ENCODE measurements at regions not wholly inside any gene's neighbourhood (a gene's known extent, or its start where the extent isn't known, plus 50 kb on each side); places are given as distances from the start of the nearest gene placed in this dataset.
"Not testable (repeated sequence)": the region's sequence is repeated elsewhere in the genome, so short reads cannot be mapped to it uniquely, and the experiment has no call there.

DNA sequence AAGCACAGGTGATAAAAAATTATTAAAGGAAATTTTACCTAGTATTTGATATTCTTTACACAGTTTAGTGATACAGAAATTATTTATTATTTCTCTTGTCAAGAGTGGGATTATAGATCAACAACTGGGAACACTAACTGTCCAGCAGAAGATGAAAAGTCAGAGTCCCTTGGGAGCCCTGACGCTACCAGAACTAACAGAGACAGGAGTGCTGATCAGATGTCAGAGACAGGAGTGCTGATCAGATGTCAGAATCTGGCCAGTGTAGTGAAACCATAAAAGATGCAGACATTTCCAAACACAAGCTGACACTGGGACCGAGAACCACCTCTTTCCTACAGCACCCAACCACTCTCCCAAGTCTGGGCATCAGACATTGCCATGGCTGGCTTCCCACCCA, 828.2 kb downstream of the TNS3 start:
- Histone ChIP-seq H3K27me3 (ENCODE audit: insufficient read depth, low read length) (no peaks in the 10 kb centered on the region), H3K36me3 (ENCODE audit: insufficient read depth, low read length) (no peaks in the 10 kb centered on the region), H3K4me1 (ENCODE audit: insufficient read depth, low read length) (no peaks in the 10 kb centered on the region), H3K27ac (ENCODE audit: low read depth, low read length) (no peak overlapping the region), H3K4me3 (ENCODE audit: low read length in 2 of 2) (no peak overlapping the region), H3K9me3 (ENCODE audit: control insufficient read depth in 1 of 2, low read length in 2 of 2) (no peaks in the 10 kb centered on the region)
- no peaks in the 10 kb centered on the region for H3K4me1 Mint-ChIP-seq
- ChIA-PET CTCF (ENCODE audit: partially characterized antibody) (no interaction called here), POLR2A (ENCODE audit: partially characterized antibody) (no interaction called here)
- no peak for DNase-seq
- intact Hi-C loops (cut with micrococcal nuclease) = no loop called here
- H3K9me3 Mint-ChIP-seq = peaks cover under 1 to 16% (median 6%) of the 10 kb centered on the region in 8 donors
- no peaks in the 10 kb centered on the region for H3K36me3 Mint-ChIP-seq
- H3K27ac Mint-ChIP-seq = no peak overlapping the region
- H3K4me3 Mint-ChIP-seq = no peak overlapping the region
- H3K27me3 Mint-ChIP-seq = no peaks in the 10 kb centered on the region

DNA sequence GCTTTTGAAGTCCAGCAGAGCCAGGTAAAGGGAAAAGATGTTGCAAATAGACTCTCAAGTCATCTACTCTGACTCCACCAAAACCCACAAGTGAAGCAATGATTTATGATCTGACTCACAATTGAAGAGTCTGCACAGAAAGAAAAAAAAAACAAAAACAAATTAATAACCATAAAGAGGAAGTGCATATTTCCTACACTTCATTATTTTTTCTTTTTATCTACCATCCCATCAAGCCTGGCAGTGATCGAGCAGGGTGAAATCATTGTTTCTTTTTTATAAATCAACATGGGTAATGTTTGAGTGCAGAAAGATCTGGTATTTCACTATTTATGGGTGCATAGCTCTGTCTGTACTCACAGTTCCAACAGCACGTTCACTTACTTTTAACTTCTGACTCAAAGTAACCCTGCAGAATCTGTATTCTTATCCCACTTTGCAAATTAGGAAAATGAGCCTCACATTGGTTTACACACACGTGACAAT, 829.0 kb downstream of the TNS3 start:
- Mint-ChIP-seq H3K36me3 (no peaks in the 10 kb centered on the region), H3K4me1 (no peaks in the 10 kb centered on the region), H3K27me3 (no peaks in the 10 kb centered on the region), H3K9me3 (peaks cover 3 to 16% (median 8%) of the 10 kb centered on the region in 8 donors), H3K27ac (no peak overlapping the region), H3K4me3 (no peak overlapping the region)
- Histone ChIP-seq H3K4me1 (ENCODE audit: insufficient read depth, low read length) (no peaks in the 10 kb centered on the region), H3K27ac (ENCODE audit: low read depth, low read length) (no peak overlapping the region), H3K27me3 (ENCODE audit: insufficient read depth, low read length) (no peaks in the 10 kb centered on the region), H3K9me3 (ENCODE audit: control insufficient read depth in 1 of 2, low read length in 2 of 2) (no peaks in the 10 kb centered on the region), H3K36me3 (ENCODE audit: insufficient read depth, low read length) (no peaks in the 10 kb centered on the region), H3K4me3 (ENCODE audit: low read length in 2 of 2) (no peak overlapping the region)
- POLR2A ChIA-PET (ENCODE audit: partially characterized antibody) = no interaction called here
- CTCF ChIA-PET (ENCODE audit: partially characterized antibody) = no interaction called here
- intact Hi-C loops (cut with micrococcal nuclease) = no loop called here
- no peak for DNase-seq

DNA sequence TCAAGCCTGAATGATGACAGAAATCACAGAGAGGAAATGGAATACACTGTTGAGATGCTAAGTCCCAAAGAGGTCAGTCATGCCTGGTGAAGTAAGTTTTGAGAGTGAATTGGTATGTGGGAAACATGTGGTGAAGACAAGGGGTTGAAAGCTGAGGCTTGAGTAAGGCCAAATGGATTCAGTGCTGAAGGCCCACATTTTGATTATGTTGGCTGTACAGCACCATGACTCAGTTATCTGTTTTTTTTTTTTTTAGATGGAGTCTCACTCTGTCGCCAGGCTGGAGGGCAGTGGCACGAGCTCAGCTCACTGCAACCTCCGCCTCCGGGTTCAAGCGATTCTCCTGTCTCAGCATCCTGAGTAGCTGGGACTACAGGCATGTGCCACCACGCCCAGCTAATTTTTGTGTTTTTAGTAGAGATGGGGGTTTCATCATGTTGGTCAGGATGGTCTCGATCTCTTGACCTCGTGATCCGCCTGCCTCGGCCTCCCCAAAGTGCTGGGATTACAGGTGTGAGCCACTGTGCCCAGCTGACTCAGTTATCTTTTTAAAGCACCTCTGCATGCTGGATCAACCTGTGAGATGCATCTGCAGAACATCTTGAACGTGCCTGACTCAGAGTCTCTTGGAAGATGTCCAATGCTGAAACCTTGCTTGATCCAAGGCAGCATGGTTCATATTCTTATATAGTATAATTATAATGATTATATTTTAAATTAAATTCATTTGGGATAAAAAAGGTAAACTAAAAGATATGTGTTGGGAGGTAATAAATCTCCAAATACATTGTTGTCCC, 829.8 kb downstream of the TNS3 start:
- H3K4me3 ChIP-seq (ENCODE audit: low read length in 2 of 2); H3K9me3 ChIP-seq (ENCODE audit: control insufficient read depth in 1 of 2, low read length in 2 of 2); POLR2A ChIA-PET (ENCODE audit: partially characterized antibody); intact Hi-C loops (cut with micrococcal nuclease); H3K4me3 Mint-ChIP-seq; CTCF ChIA-PET (ENCODE audit: partially characterized antibody); H3K36me3 Mint-ChIP-seq; H3K27me3 ChIP-seq (ENCODE audit: insufficient read depth, low read length); H3K27ac Mint-ChIP-seq; H3K4me1 ChIP-seq (ENCODE audit: insufficient read depth, low read length); H3K4me1 Mint-ChIP-seq; DNase-seq; H3K27me3 Mint-ChIP-seq; H3K36me3 ChIP-seq (ENCODE audit: insufficient read depth, low read length); H3K27ac ChIP-seq (ENCODE audit: low read depth, low read length): not testable (repeated sequence)
- H3K9me3 Mint-ChIP-seq = peaks cover 3 to 16% (median 8%) of the 10 kb centered on the region in 8 donors

DNA sequence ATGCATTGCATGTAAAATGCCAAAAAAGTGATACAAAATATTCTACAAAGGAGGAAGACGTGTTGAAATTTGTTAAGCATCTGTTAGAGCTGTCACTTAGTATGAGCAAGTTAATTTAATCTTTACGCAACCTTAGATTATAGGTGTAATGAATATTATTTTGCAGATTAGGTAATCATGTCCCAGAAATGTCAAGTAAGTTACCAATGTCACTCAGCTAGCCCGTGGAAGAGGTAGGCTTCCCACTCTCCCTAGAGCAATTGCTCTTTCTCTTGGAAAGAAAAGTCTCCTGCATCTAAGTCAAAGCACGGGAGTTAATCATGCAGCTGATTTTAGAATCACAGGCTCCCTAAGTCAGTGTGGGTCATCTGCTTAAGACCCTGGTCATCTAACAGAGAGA, 830.4 kb upstream of the IGFBP3 start:
- Histone ChIP-seq H3K4me3 (ENCODE audit: low read length in 2 of 2) (no peak overlapping the region), H3K4me1 (ENCODE audit: insufficient read depth, low read length) (no peaks in the 10 kb centered on the region), H3K36me3 (ENCODE audit: insufficient read depth, low read length) (no peaks in the 10 kb centered on the region), H3K27me3 (ENCODE audit: insufficient read depth, low read length) (no peaks in the 10 kb centered on the region), H3K9me3 (ENCODE audit: control insufficient read depth in 1 of 2, low read length in 2 of 2) (no peaks in the 10 kb centered on the region), H3K27ac (ENCODE audit: low read depth, low read length) (no peak overlapping the region)
- Mint-ChIP-seq H3K4me1 (no peaks in the 10 kb centered on the region), H3K36me3 (no peaks in the 10 kb centered on the region), H3K4me3 (no peak overlapping the region), H3K27me3 (no peaks in the 10 kb centered on the region), H3K9me3 (peaks cover 3 to 16% (median 9%) of the 10 kb centered on the region in 8 donors), H3K27ac (no peak overlapping the region)
- CTCF ChIA-PET (ENCODE audit: partially characterized antibody) = no interaction called here
- intact Hi-C loops (cut with micrococcal nuclease) = no loop called here
- no peak for DNase-seq
- POLR2A ChIA-PET (ENCODE audit: partially characterized antibody) = no interaction called here

DNA sequence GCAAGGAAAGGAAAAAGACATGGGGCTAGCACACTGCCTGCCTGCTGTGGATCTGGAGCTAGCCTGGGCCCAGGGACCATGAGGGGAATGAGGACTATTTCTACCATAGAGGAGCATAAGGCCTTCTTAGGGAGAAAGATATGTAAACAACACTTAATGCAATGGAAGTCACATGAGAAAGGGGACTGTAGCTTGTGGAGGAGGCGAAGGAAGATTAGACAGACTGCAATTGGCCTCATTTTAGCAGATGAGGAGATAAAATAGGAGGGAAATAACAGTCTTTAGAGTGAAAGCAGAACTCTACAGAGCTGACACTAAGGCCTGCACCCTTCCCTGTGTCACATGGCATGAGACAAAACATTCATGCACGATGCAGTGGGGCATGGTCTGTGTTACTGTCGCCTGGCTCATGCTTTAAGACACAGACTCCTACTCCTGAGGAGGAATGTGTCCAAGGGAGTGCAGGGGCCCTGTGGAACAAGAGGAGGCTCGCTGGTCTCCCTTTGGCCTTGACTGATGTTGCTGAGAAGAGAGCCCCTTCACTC, 829.3 kb upstream of the IGFBP3 start:
- intact Hi-C loops (cut with micrococcal nuclease) = no loop called here
- H3K27ac Mint-ChIP-seq = no peak overlapping the region
- H3K36me3 Mint-ChIP-seq = no peaks in the 10 kb centered on the region
- no peak overlapping the region for H3K27ac ChIP-seq (ENCODE audit: low read depth, low read length)
- H3K36me3 ChIP-seq (ENCODE audit: insufficient read depth, low read length) = no peaks in the 10 kb centered on the region
- H3K4me3 ChIP-seq (ENCODE audit: low read length in 2 of 2) = no peak overlapping the region
- H3K9me3 ChIP-seq (ENCODE audit: control insufficient read depth in 1 of 2, low read length in 2 of 2) = no peaks in the 10 kb centered on the region
- no peaks in the 10 kb centered on the region for H3K27me3 Mint-ChIP-seq
- no peaks in the 10 kb centered on the region for H3K27me3 ChIP-seq (ENCODE audit: insufficient read depth, low read length)
- H3K4me1 ChIP-seq (ENCODE audit: insufficient read depth, low read length) = no peaks in the 10 kb centered on the region
- peaks cover 3 to 16% (median 10%) of the 10 kb centered on the region in 8 donors for H3K9me3 Mint-ChIP-seq
- no peak overlapping the region for H3K4me3 Mint-ChIP-seq
- DNase-seq = no peak
- CTCF ChIA-PET (ENCODE audit: partially characterized antibody) = no interaction called here
- POLR2A ChIA-PET (ENCODE audit: partially characterized antibody) = no interaction called here
- no peaks in the 10 kb centered on the region for H3K4me1 Mint-ChIP-seq

DNA sequence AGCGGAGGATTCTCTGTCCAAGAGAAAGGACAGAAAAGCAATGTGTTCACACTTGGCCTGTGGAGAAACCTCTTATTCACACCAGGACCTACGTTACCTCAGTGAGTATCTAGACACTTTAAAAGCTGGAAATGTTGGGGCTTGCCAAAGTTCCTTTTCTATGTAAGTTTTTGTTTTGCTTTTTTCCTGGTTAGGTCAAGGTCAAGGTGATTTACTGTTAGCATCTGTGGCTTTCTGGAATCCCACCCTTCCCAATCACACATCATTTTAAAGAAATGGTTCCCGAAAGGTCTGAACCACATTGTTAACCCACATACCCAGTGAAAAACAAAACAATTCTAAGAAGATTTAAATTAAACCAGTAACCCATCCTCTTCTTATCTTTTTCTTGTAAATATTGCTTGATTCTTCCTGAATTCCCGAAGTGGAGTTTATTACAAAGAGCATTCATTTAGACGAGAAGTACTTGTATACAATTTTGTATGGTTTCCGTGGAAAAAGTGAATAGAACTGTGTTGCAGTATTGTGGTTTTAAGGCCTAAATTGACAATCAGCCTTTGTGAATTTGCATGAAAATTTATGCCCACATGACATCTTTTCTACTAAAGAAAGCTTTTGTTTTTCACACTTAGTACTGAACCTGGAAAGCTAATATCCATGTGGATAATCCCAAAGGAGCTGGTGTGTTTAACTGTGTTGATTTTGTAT, 827.0 kb upstream of the IGFBP3 start:
- H3K27ac Mint-ChIP-seq = no peak overlapping the region
- H3K9me3 Mint-ChIP-seq = peaks cover 2 to 12% (median 6%) of the 10 kb centered on the region in 8 donors
- H3K36me3 Mint-ChIP-seq = no peaks in the 10 kb centered on the region
- Histone ChIP-seq H3K4me3 (ENCODE audit: low read length in 2 of 2) (no peak overlapping the region), H3K4me1 (ENCODE audit: insufficient read depth, low read length) (no peaks in the 10 kb centered on the region), H3K9me3 (ENCODE audit: control insufficient read depth in 1 of 2, low read length in 2 of 2) (no peaks in the 10 kb centered on the region), H3K27me3 (ENCODE audit: insufficient read depth, low read length) (no peaks in the 10 kb centered on the region), H3K36me3 (ENCODE audit: insufficient read depth, low read length) (no peaks in the 10 kb centered on the region), H3K27ac (ENCODE audit: low read depth, low read length) (no peak overlapping the region)
- H3K4me3 Mint-ChIP-seq = no peak overlapping the region
- CTCF ChIA-PET (ENCODE audit: partially characterized antibody) = no interaction called here
- no peak for DNase-seq
- intact Hi-C loops (cut with micrococcal nuclease) = no loop called here
- no peaks in the 10 kb centered on the region for H3K27me3 Mint-ChIP-seq
- no peaks in the 10 kb centered on the region for H3K4me1 Mint-ChIP-seq
- POLR2A ChIA-PET (ENCODE audit: partially characterized antibody) = no interaction called here

DNA sequence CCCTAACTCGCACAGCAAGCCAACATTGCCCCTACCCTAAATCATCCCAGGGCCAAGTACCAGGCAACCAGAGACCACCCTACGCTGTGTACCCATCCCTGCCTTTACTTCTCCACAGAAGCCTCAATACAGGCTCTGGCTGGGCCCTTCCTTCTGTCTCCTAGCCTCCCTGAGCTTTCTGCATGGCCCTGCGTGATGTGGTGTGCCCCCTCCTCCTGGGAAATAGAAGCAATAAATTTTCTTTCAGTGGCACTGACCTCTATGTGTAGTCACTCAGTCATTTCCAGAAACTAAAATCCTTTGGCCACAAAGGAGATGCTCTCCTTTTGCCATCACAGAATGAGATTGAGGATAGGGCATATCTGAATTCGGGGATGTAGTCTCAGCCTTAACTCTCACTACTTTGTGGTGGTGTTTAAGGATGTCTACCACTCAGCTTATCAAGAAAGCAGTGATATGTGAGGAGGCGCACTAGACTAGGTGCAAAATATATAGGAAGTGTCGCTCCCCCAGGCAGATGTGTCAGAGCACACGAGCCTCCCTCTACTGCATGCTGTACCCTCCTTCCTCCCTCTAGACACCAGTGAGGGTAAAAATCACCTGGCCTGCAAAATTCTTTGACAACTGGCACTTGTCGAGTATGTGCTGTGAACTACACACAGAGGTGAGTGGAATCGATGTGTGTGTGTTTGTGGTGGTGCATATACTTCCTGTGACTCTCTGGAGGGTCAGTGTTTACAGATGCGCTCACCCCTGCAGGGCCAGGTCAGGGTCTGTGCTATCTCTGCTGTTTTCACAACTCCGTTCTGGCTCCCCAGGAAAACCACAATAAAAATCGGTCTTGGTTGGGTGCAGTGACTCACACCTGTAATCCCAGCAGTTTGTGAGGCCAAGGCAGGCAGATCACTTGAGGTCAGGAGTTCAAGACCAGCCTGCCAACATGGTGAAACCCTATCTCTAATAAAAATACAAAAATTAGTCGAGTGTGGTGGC, 825.9 kb upstream of the IGFBP3 start:
- CTCF ChIA-PET (ENCODE audit: partially characterized antibody) = no interaction called here
- H3K27ac Mint-ChIP-seq = peak overlapping the region in 1 of 7 donors; percentile 24
- Histone ChIP-seq H3K4me1 (ENCODE audit: insufficient read depth, low read length) (no peaks in the 10 kb centered on the region), H3K4me3 (ENCODE audit: low read length in 2 of 2) (no peak overlapping the region), H3K9me3 (ENCODE audit: control insufficient read depth in 1 of 2, low read length in 2 of 2) (no peaks in the 10 kb centered on the region), H3K27ac (ENCODE audit: low read depth, low read length) (no peak overlapping the region), H3K36me3 (ENCODE audit: insufficient read depth, low read length) (no peaks in the 10 kb centered on the region), H3K27me3 (ENCODE audit: insufficient read depth, low read length) (no peaks in the 10 kb centered on the region)
- no peaks in the 10 kb centered on the region for H3K4me1 Mint-ChIP-seq
- intact Hi-C loops (cut with micrococcal nuclease) = no loop called here
- no peak for DNase-seq
- no peaks in the 10 kb centered on the region for H3K36me3 Mint-ChIP-seq
- H3K4me3 Mint-ChIP-seq = no peak overlapping the region
- no peaks in the 10 kb centered on the region for H3K27me3 Mint-ChIP-seq
- peaks cover 2 to 12% (median 6%) of the 10 kb centered on the region in 8 donors for H3K9me3 Mint-ChIP-seq
- POLR2A ChIA-PET (ENCODE audit: partially characterized antibody) = no interaction called here
